ENCODE measurements at regions not wholly inside any gene's neighbourhood (a gene's known extent, or its start where the extent isn't known, plus 50 kb on each side); places are given as distances from the start of the nearest gene placed in this dataset.

DNA sequence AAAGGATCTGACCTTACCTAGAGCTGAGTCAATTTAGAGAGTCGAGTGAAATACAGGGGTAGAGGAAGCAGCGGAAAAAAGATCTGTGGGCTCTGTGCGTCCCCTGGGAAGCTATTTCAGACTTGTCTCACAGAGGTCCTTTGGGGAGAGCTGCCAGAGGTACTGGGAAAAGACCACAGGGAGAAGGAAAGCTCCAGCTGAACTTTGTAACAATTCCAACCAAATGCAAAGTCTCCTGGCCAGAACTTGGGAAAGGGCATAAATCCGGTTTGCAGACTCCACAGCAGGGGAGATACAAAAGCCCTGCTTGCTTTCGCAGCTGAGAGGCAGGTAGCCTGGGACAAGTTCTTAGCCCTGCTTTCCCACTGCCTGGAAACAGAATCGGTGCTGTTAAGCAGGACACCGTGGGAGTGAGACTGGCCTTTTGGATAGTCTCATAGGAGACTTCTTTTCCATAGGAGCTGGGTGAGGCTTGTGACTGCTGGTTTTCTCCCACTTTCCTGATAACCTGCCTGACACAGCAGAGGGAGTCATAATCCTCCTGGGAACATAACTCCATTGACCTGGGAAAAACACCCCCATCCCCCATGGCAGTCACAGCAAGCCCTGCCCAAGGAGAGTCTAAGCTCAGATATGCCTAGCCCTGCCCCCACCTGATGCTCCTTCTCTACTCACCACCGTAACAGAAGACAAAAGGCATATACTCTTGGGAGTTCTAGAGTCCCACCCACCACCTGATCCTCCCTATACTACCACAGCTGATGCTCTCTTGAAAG, 926.2 kb downstream of the KCNMA1 start:
- no peak for TF ChIP-seq CTCF (IDR thresholded peaks at IDR 0.05)
- no peak for TF ChIP-seq EZH2 (IDR thresholded peaks at IDR 0.05; ENCODE audit: borderline replicate concordance, insufficient read depth, low read depth, low read length, poor library complexity, severe bottlenecking)

Measured in B cell (primary cell).